ENCODE measurements at regions not wholly inside any gene's neighbourhood (a gene's known extent, or its start where the extent isn't known, plus 50 kb on each side); places are given as distances from the start of the nearest gene placed in this dataset.

DNA sequence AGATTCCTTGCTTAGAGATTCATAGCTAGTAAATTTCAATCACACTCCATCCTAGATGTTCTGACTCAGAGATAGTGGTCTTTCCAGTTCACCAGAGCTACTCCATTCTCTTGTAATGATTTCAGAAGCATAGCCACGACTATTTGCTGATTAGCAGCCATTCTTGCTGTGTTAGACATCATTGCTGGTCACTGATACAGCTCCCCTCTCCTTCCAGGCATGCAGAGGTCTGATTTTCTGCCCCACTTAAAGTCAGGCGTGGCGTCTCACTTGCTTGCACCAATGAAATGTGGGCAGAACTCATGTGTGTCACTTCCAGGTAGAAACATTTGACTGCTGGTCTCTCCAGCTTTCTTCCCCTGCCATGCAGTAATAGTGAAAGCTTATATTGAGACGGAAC lies 168.9 kb upstream of the JARID2 start:
- no peak for DNase-seq (ENCODE audit: low spot score)
- intact Hi-C loops (cut with DNase I): no loop called here

GRCh38 chr6:15077961-15078360 lies 167.9 kb upstream of the JARID2 start:
- DNase-seq (ENCODE audit: low spot score): no peak
- intact Hi-C loops (cut with DNase I): no loop called here

DNA sequence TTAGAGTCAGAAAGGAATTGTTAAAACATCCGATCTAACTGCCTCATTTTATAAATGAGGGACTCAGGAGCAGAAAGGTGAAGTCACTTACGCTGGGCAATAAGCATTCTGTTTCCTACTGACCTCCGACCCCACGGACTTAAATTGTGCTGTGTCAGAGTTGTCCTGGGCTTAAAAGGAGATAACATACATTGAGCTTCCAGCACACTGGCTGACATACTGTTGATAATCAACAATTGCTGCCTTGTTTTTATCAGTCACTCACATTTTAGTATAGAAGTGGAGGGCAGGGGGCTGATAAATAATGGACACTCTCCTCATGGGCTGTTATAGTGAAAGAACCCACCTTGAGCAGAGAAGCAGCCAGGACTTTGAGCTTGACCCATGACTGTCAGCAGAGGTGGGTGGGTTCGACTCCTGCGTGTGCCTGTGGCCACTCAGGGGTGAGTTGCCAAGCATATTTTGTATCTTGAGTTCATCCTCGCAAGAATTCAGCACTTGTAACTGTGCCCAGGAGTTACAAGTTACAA lies 166.5 kb upstream of the JARID2 start:
- intact Hi-C loops (cut with DNase I): no loop called here
- DNase-seq (ENCODE audit: low spot score): no peak

GRCh38 chr6:15080895-15081294 lies 165.0 kb upstream of the JARID2 start:
- no peak for DNase-seq (ENCODE audit: low spot score)
- intact Hi-C loops (cut with DNase I): no loop called here

DNA sequence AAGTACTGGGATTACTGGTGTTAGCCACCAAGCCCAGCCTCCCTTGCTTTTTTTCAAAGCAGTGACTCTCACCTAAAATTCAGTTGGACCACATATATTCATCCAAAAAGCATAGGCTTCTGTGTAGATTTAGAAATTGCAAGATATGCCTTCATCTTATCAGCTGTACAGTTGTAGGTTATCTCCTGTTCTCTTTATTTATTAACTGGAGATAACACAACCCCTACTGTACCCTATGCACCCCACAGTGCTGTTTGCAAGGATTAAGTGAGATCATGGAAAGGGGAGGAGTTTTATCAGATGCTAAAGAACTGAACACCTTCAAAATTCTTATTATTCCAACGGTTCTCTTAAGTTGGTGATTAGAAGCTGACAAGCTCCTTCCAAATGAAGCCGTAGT lies 164.4 kb upstream of the JARID2 start:
- no peak for DNase-seq (ENCODE audit: low spot score)
- intact Hi-C loops (cut with DNase I): no loop called here

- DNase-seq (ENCODE audit: low spot score): no peak
- intact Hi-C loops (cut with DNase I): no loop called here
Observed at GRCh38 chr6:15082708-15083107, 163.2 kb upstream of the JARID2 start.

DNA sequence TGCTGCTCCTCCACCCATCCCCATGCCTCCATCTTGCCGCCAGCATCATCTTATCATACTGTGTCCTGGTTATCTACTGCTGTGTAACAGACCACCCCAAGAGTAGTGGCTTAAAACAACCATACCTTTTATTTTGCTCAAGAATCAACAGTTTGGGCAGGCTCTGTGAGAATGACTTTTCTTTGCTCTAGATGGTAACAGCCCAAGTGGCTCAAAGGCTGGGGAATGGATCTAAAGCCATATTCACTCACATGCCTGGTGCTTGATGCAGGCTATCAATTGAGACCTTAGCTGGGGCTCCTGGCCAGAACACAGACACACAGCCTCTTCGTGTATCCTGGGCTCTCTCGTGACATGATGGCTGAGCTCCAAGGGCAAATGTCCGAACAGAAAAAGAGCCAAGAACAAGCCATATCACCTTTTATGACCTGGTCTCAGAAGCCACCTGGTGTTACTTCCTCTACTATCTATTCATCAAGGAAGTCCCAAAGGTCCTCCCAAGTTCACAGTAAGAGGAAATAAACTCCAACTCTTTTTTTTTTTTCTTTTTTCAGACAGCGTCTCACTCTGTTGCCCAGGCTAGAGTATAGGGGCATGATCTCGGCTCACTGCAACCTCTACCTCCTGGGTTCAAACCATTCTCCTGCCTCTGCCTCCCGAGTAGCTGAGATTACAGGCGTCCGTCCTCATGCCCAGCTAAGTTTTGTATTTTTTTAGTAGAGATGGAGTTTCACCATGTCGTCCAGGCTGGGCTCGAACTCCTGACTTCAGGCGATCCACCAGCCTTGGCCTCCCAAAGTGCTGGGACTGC lies 159.3 kb upstream of the JARID2 start:
- no peak for DNase-seq (ENCODE audit: low spot score)
- intact Hi-C loops (cut with DNase I): no loop called here

- DNase-seq (ENCODE audit: low spot score): no peak
- intact Hi-C loops (cut with DNase I): no loop called here
Observed at GRCh38 chr6:15087186-15087589, 158.7 kb upstream of the JARID2 start.

DNA sequence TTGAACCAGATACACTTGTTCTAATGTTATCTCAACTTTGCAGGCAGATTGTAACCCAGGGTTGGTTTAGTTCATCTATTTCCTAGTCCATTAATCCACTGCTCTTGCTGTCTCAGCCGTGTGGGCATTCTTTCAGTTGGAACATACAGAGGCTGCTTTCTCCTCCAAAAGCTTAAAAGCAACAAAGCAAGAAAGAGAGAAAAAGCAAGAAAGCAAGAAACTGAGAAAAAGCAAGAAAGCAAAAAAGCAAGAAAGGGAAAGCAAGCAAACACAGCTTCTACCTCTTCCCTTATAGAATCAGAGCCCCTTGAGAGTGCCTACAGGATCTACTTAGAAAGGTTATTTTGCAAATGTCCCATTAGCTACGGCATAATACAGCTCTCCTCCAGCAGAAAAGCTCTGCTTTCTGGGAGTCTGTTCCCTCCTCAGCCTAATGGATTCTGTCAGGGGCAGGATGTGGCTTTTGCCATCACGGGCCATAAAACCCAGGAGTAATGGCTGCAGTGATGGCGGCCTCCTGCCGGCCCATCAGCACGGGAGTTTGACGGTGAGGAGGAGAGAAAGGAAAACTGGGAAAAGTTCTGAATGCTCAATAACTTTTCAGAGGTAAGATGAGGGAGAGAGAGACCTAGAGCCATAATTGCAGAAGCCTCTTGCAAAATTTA lies 156.8 kb upstream of the JARID2 start:
- intact Hi-C loops (cut with DNase I): no loop called here
- no peak for DNase-seq (ENCODE audit: low spot score)

DNA sequence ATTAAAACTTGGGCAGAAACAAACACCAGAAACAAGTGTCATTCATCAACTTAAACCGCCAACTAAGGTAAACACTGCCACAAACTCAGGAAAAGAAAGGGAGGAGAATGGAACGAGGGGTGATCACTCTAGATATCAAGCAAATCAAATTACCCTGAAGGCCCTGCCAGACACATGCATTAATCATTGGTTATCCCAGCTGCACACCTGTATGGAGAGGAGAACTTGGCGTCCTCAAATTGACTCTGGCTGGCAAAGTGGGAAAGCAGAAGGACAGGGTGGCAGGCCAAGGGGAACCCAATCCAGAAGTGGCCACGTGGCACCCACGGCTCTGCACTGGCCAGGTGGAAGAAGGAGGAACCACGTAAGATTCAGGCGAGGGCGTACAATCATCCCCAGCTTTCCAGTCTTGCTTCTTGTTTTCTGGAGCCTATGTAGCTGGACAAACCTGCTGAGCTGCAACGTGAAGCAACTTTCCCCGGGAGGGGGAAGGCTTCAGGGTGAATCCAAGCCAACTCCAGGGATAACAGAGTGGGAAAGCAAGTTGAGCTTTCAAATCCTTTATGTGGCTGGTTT lies 156.2 kb upstream of the JARID2 start:
- intact Hi-C loops (cut with DNase I): no loop called here
- DNase-seq (ENCODE audit: low spot score): no peak

DNA sequence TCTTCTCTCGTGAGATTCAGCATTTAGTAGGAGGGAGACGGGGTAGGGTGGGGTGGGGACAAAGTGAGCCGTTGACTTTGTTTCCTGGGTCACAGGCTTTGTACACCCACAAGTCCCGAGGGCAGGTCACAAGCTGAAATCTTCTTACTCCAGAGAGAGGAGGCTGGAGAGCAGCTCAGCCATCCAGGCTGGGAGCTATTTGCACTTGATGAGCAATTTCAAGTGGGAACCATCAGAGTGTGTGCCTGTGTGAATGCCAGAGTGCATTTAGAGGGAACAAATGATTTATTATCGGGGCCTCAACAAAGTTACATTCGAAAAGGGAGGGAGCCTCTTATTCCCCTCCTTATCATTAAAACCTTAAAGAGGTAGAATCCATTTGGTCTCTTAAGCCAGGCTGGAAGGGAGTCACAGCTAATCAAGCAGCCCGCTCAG lies 155.7 kb upstream of the JARID2 start:
- intact Hi-C loops (cut with DNase I): no loop called here
- DNase-seq (ENCODE audit: low spot score): no peak

- intact Hi-C loops (cut with DNase I): no loop called here
- DNase-seq (ENCODE audit: low spot score): no peak
Observed at GRCh38 chr6:15090745-15091384, 155.0 kb upstream of the JARID2 start.

DNA sequence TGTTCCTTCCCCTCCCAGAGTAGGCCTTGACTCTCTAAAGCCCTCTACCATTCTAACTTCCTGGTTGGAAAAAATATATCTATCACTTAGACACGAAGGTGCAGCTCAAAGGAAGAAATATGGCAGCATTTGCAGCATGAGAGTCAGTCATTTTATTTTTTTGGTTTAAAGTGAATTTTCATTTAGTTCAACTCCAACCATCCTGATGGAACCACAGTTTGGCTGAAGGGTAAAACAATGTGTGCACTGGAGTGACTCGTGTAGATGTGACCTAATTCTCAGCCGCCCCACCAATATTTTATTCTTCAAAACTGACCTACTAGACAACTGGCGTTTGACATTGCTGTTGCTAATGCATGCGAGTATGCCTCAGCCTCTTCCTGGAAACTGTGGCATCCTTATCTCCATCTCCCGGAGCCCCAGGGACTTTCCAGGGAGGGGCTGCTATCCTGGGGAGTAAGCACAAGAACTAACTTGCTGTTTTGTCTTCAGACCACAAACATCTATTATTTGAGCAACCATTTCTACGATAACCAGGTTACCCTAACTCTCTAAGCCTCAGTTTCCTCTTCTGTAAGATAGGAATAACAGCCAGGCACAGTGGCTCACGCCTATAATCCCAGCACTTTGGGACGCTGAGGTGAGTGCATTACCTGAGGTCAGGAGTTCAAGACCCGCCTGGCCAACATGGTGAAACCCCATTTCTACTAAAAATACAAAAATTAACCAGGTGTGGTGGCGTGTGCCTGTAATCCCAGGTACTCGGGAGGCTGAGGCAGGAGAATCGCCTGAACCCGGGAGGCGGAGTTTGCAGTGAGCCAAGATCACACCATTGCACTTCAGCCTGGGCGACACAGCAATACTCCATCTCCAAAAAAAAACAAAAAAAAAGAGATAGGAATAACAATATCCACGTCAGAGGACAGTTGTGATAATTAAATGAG lies 148.7 kb upstream of the JARID2 start:
- intact Hi-C loops (cut with DNase I): no loop called here
- DNase-seq (ENCODE audit: low spot score): no peak

DNA sequence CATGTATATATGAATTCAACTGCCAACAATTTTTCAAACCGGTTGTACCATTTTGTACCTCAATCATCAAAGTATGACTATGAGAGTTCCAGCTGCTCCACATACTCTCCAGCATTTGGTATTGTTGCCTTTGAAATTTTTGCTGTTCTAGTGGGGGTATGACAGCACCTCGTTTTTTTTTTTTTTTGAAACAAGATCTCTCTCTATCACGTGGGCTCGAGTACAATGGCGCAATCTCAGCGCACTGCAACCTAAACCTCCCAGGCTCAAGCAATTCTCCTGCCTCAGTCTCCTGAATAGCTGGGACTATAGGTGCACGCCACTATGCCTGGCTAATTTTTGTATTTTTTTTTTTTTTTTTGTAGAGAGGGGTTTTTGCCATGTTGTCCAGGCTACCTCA lies 144.7 kb upstream of the JARID2 start:
- intact Hi-C loops (cut with DNase I): no loop called here
- no peak for DNase-seq (ENCODE audit: low spot score)

DNA sequence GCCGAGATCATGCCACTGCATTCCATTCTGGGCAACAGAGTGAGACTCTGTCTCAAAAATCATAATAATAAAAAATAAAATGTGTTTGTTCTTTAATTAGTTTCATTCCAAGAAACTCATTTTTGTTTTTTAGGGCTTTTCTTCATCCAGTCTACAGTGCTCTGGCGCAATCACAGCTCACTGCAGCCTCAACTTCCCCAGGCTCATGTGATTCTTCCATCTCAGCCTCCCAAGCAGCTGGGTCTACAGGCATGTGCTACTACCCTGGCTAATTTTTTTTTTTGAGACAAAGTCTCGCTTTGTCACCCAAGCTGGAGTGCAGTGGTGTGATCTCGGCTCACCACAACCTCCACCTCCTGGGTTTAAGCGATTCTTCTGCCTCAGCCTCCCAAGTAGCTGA lies 143.6 kb upstream of the JARID2 start:
- intact Hi-C loops (cut with DNase I): no loop called here
- DNase-seq (ENCODE audit: low spot score): no peak

GRCh38 chr6:15106958-15107643 lies 138.8 kb upstream of the JARID2 start:
- no peak for DNase-seq (ENCODE audit: low spot score)
- intact Hi-C loops (cut with DNase I): no loop called here

GRCh38 chr6:15107644-15108382 lies 138.1 kb upstream of the JARID2 start:
- intact Hi-C loops (cut with DNase I): no loop called here
- no peak for DNase-seq (ENCODE audit: low spot score)

GRCh38 chr6:15108383-15108715 lies 137.5 kb upstream of the JARID2 start:
- DNase-seq (ENCODE audit: low spot score): no peak
- intact Hi-C loops (cut with DNase I): no loop called here
